ENCODE measurements at regions not wholly inside any gene's neighbourhood (a gene's known extent, or its start where the extent isn't known, plus 50 kb on each side); places are given as distances from the start of the nearest gene placed in this dataset.
A peak's percentile ranks its signal among the peaks of the same experiment; 100 is the strongest.

DNA sequence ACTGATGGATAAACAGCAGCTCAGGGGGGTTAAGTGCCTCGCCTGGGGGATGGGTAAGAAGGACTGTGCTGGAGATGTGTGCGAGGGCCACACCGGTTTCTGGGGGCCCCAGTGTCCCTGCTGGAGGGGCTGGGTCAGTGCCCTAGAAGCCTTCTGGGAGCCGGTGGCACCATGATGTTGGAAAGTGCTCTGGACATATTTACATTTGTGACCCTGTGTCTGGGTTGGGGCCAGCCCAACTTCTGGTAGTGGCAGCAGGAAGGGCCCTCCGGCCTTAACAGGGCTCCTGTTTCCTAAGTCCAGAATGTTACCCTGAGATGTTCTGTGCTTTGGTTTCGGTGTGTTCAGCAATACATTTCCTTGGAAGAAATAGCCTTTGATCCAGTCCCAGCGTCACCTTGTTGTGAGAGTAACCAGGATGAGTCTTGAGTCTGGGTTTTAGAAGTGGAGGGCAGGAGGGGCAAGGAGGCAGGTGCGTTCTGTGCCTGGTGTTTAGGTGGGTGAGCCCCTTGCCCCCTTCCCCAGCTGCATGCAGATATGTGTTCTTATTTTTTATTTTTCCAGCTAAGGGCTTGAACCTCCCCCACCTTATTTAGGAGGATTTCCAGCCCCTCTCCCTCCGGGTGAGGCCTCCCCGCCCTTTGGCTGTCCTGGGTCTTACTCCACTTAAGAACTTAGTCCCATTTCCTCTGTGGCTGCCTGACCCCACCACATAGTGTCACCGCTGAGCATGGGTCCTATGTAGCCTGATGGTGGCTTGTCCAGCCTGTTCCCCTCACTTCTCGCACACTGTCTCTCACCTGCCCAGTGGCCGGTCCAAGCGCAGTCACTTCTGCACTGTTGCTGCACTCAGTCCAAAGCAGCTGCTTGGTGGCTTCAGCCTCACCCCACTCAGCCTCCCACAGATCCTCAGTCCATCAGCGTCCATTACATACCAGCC is 132.7 kb upstream of the HS6ST1 start:
- DNase-seq, result peak; percentile 28

DNA sequence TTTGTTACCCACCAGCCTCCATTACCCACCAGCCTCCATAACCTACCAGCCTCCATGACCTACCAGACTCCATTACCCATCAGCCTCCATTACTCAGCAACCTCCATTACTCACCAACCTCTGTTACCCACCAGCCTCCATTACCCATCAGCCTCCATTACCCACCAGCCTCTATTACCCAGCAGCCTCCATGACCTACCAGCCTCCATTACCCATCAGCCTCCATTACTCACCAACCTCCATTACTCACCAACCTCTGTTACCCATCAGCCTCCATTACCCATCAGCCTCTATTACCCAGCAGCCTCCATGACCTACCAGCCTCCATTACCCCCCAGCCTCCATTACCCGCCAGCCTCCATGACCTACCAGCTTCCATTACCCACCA is 133.3 kb upstream of the HS6ST1 start:
- no peak for DNase-seq

DNA sequence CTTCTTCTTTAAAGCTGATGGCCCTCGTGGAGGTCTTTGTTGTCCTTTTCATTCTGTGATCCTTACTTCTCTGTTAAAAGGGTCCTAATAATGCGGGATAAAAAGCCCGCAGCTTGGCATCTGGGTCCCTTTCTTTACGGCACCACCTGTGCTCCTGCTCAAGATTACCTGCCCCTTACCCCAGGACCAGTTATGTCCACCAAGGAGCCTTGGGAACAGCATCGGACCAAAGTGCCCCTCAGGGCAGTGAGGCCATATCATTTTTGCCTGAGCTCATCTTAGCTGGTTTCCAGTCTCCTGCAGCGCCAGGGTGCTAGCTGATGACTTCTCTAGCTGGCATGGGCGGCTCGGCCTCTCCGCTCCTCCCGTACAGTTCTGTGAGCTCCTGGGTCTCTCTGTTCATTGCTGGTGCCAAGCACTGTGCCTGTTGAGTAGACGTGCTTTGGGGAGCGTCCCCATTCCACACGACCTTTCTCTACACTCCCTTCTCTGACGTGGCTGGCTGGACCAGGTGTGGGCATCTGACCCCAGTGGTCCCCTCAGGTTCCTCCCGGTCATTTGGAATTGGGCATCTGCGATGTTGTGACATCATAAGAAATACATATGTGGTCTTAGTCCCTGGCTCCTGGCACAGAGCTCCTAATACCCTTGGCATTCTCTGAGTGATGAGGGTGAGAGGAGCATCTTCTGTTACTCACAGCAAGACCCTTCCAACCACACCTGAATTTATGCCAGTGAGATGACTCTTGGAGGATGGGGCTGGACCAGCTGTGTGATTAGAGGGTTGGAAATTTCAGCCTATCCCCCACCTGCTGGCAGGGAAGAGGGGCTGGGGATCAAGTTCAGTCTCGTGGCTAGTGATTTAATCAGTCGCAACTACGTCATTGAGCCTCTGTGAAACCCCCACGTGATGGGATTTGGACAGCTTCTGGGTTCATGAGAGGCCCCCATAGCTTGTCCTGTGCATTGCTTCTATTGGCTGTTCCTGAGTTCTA is 134.2 kb upstream of the HS6ST1 start:
- no peak for DNase-seq

DNA sequence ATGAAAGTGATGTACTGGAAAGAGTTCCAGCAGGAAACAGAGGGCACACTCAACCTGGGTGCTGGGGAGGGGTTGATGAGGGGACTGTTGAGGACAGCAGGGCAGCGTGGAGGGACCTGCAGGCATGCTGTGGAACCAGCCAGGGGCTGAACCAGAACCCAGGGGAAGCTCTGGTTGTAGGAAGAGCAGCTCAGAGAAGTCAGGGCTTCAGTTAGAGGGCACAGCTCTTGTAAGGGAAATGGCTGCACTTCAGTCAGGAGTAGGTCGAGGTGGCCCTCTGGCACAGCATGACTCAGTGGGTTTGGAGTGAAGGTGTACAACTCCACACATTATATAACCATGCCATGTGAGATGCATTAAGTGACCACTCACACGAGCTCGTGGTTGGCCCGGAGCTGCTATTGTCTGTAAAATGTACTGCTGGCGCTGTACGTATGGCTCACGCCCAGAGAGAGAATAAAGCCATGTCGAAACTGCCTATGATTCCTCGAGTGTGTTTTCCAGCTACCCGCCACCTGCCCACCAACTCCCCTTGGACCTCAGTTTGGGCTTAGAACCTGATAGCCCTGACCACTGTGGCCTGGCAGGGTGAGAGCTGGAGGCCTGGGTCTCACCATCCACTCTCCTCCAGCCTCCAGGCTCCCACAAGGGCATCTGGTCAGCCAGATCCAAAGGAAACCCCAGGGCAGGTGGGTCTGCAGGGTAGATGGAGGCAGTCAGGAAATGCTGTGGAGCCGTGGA is 136.5 kb upstream of the HS6ST1 start:
- no peak for DNase-seq

DNA sequence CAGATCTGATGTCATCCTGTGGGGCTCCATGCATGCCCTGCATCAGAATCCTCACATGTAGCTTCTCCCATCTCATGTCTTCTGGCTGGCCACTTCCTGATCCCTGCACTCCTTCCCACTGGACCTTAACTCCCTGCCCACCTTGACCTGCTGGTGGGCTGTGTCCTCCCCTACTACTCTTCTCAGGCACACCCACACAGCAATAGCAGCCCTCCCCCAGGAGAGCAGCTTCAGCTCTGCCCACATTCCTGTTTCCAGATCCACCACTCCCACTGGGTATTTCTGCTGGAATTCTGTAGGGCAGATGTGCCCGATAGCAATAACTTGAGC is 137.0 kb upstream of the HS6ST1 start:
- no peak for DNase-seq

DNA sequence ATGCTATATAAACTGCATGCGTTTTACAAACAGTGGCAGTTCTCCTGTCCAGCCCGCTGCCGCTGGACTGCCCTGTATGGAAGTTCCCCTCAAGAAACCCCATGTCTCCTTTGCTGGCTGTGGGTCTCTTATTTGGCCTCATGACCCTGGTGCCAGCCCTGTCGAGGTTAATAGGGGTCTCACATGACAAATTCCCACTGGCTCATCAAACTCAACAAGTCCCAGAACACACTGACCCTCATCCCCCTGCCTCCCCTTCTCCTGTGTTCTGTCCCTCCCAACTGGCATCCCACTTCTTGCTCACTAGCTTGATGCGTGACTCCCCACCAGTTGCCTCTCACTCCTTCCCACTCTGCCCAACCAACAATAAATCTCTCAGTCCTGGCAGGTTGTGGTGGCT is 137.6 kb upstream of the HS6ST1 start:
- DNase-seq, result no peak

DNA sequence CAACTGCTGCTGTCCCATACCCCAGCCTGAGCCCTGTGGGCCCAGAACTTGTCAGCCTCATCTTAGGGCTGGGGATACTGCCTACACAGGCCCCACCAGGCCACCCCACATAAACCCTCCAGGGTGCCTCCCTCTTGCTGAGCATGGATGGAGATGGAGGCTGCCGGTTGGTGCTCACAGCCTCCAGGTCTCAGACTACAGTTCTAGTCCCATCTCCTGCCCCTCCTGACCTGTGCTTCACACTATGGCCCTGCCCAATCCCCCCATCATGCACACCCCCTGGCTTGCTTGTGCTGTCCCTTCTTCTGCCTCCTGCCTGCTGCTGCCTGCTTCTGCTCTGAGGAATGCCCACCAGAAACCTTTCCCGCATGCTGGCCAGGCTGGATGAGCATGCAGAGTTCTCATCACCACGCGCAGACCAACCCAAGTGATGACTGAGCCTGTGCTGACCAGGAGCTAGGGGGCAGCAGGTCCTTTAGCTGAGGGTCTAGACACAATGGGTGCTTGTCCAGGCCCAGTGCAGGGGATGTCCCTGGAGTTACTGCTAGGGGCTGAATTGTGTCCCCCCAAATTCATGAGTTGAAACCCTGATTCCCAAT is 138.4 kb upstream of the HS6ST1 start:
- no peak for DNase-seq

DNA sequence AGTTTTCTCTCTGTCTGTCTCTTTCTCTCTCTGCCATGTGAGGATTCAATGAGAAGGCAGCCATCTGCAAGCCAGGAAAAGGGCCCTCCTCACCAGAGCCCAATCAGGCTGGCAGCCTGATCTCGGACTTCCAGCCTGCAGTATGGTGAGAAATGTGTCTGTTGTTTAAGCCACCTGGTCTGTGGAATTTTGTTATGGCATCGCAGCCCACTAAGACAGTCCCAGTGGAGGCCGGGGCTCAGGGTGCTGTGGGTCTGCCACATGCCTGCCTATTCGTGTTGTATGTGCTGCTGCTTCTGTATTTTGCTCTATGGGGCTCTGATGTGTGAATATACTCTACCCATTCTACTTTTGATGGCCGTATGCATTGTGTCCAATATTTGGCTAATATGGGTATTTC is 139.0 kb upstream of the HS6ST1 start:
- DNase-seq, result no peak

DNA sequence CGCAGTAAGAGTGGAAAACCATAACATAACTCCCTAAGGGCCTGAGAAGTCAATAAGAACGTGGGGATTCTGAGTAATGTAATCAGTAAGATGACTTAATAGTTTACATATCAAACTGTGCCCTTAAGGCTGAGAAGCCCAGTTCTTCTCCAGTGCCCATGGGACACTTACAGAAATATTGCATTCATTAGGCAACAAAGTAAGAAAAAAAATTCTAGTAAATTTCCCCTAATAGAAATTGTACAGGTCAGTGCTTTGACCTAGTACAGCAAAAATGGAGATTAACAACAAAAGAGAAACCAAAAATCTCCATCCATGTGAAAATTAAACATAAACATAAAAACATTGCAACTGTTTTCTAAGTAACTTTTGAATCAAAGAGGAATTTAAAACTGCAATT is 139.8 kb upstream of the HS6ST1 start:
- no peak for DNase-seq

DNA sequence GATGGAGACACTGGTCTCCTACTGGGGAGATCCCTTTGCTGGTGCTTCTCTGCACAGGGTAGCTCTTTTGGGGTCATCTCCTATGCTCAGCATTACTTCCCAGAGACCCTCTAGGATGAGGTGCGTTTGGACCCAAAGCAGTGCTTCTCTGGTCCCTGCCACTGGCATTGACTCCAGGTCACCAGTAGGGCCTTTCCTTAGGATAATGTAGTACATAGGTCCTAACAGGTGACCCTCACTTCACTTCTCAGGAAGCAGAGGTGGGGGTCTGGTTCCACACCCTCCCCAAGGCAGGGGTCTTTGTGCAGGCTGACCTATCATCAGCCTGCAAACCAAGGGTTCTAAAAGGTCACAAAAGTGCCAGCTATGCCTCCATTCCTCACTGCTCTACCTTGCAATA is 145.8 kb upstream of the HS6ST1 start:
- no peak for DNase-seq

DNA sequence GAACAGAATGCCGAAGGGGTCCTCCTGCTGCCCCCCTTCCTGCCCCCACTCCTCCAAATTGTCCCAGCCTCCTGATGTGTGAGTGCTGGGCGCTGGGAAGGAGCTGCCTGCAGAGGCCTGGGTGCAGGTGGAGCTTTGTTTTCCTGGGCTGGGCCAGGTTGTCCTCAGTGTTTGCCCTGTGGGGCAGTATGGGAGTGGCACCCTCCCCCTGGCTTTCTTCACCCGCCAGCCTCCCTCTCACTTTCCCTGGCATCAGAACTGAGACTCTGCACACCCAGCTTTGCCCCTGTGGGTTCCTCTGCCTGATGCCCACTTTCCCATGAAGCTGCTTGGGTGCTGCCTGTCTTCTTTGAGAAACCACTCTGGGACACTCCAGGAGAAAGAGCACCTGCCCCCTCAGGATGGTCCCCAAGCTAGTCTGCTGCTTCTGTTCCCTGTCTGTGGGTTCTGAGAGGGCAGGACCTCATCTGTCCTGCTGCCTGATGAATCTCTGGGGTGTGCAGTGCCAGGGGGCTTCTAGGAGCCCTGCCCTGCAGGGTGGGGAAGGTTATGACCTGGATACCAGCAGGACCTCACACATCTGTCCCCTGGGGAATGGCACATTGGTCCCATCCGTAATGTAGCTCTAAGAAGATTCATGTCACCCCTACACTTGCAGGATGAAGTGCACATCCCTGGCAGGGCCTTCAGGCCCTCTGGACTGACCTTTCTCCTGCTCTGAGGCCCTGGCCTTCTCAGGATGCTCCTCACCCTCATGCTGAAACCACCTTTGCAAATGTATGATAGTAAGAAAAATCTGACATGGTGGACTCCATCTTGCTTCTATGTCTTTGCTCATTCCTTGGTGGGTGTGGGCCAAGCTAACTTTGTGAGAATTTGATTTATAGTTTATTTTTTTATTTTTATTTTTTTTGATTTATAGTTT is 146.8 kb upstream of the HS6ST1 start:
- no peak for DNase-seq

DNA sequence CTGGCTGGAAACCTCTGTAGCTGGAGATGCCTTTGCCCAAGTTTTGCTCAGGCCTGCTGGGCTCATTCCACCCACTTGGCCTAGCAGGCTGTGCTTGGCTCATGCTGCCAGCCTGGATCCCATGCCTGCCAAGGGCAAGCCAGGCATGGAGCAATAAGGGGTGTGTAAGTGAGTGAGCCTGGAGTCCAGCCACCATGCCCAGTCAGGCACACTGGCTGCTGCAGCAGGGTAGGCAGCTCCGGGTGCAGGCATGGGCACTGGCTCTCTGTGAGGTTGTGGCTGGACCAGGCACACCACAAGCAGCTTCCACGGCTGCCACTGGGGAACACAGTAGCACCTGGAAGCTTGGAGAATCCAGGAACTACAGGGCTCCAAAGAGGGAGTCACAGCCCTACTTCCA is 147.7 kb upstream of the HS6ST1 start:
- no peak for DNase-seq

DNA sequence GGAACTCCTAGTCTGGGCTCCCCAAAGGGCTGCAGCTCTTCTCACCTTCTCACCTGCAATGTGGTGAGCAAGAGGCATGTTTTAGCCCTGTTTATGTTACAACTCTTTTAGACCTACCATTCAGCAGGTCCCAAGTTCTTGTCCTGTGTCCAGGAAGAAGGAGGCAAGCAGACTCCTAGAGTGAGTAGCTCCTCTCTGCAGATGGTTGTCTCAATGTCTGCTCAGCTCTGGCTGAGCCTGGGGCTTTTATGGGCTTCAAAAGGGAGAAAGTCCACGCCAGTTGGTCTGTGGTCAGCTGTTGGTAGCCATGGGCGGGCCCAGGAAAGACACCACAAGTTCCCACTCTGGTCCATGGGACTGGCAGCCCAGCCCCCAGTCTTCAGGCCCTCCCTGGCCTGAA is 148.1 kb upstream of the HS6ST1 start:
- no peak for DNase-seq

DNA sequence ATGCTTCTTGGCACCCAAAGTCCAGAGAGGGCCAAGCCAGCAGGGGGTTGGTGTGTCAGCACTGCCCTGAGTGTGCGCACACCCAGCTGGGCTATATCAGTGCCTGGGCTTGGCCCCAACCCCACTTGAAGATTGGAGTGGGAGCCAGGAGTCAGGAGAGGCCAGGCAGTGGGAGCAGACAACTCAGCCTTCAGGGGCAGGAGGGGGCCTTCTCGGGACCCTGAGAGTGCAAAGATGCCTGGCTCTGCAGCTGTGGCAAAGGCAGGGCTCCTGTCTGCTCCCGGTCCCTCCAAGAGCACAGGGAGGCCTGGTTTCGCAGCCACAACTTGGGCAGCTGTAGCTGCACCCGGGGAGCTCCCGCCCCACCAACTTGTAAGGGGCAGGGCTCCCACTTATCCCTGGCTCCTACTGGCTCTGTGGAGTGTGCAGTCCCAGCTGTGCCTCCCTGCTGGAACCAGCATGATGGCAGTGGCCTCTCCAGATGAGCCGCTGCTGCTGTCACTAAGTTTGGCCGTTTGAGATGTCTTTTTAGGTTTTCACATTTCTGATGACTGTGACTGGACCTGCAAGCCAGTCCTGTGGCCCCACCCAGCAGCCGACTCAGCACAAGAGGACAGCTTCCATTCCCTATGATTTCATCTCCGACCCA is 148.8 kb upstream of the HS6ST1 start:
- DNase-seq, result no peak

DNA sequence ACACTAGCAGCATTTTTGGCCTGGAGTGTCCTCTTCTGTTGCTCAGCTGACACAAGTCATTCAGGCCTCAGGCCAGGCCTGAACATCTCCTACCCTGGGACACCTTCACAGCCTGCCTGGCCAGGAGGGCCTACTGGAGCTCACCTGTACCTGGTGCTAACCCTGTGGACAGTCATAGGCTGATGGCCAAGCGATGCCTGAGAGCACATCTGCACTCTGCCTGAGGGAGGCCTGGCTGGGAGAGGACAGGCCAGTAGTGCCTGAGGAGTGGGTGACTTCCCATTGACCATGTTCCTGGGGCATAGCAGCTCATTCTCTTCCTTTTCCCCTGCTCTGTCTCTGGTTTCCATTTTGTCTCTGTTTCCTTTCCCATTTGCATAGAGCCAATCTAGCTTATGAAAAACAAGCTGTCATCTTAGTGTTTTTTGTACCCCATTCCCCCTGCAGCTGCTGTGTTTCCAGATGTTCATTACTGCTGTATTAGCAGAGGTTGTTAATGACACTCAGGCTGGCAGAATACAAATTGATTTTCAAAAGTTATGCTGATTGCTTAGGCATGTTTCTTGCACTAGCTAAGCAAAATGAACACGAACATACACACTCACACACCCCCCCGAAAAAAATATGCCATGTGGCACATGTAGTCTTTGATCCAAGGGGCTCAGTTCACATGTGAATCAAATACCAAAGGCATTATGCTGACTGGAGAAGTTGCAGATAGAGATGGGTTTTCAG is 149.7 kb upstream of the HS6ST1 start:
- no peak for DNase-seq

DNA sequence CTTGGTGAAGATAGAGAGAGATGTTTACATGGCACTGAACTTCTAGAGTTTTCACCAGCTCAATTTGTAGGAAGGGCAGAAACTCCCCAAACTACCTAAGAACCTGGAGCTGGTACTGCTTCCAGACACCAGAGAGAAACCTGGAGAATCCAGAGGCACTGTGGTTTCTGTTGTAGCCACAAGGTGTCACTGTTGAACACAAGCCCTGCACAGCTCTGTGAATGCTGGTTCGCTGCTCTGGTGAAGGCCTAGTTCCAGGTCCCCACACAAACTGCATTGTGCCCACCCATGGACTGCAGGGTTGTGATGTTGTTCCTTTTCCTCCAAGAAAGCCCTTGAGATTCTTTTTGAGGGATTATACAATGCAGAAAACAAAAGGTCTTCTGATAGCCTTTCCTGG is 150.5 kb upstream of the HS6ST1 start:
- DNase-seq, result no peak

DNA sequence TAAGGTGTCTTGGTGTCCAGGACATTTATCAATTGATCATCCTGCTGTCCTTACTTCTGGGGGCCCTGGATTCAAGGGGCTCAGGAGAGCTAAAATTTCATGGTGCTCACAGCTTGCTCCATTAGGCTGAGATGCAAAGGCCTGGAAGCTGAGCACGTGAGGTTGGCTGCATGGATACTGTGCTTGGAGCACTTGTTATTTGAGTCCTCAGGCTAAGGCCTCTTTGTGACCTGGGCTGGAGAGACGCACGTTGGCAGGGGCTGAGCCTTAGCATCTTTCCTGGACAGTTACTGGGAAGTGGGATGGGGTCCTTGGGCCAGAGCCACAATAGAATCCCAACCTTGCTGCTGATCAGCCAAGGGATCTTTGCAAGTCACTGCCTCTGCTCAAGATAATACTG is 151.2 kb upstream of the HS6ST1 start:
- no peak for DNase-seq

DNA sequence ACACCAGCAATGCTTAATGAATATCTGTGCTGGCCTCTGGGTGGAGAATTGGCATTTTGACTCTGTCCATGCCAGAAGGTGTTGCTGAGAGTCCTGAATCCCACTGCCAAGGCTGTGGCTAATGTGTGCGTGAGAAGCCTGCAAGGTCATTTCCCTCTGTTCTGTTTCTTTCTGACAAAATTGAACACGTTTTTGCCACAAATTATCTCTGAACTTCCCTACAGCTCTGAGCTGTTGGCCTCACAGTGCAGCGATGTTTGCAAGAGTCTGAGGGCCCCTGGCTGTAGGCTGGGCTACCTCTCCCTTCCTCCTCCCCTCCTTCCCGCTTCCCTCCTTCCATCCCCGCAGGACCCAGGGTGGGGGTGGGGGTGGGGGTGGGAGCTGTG is 154.1 kb upstream of the HS6ST1 start:
- DNase-seq, result peak; percentile 42

DNA sequence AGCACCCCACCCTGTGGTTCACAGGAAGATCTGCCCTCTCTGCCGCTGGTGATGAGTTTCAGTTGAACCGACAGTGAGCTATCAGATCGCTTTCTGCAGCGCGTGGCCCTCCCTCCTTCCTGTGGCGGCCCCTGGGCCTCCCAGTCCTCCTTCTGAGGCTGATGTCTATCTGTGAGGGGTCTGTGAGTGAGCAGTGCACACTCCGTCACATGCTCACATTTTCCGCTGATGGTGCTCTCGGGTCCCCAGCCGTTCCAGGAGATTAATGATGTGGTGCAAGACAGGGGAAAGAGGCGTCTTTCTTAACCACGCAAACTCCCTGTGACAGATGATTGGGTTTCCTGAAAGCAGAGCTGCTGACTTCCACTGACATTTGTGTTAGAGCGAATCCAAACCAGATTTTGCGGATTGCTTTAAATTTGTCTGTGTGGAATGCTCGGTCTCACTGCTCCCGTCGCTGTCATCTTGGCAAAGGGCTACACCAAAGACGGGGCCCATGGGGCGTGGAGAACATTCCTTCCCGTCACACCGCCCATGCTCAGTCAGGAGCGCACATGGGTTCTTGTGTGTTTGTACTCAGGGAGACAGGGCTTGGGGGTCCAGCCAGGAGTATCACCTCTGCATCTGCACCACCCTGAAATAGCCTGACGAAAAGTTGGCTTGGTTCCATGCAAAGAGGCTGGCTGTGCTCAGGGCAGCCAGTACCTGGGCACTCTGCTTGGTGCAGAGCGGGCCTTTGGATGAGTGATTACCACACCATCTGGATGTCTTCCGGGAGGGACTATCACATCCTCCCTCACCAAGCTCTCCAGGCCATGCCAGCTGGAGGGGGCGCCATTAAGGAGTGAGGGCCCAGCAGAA is 154.7 kb upstream of the HS6ST1 start:
- peak; percentile 91 for DNase-seq

All from left hindlimb (tissue), 1 donor.